Inflammatory macrophage (primary cell): ENCODE measurements at regions not wholly inside any gene's neighbourhood (a gene's known extent, or its start where the extent isn't known, plus 50 kb on each side); places are given as distances from the start of the nearest gene placed in this dataset.

Source experiments
- DNase-seq, 2 donors: peaks; one replicate each; pipeline ENCODE4 v3.0.0-alpha.2; 2020 to 2022

- no peak for DNase-seq
These were observed 56.1 kb downstream of the BTG1 start for GRCh38 chr12:92089559-92089958.

- DNase-seq: peak in 1 of 2 donors; percentile 30
These were observed 56.8 kb downstream of the BTG1 start for GRCh38 chr12:92088805-92089204.

GRCh38 chr12:92085736-92086040 is 60.0 kb downstream of the BTG1 start:
- DNase-seq: no peak

GRCh38 chr12:92085040-92085735 is 60.5 kb downstream of the BTG1 start:
- DNase-seq: no peak

GRCh38 chr12:92080911-92081285 is 64.7 kb downstream of the BTG1 start:
- DNase-seq: no peak

GRCh38 chr12:92079054-92079385 is 66.6 kb downstream of the BTG1 start:
- DNase-seq: no peak

- DNase-seq: peak; percentile 16 to 34
These were observed 67.2 kb downstream of the BTG1 start for GRCh38 chr12:92078167-92079053.

GRCh38 chr12:92077530-92077929 is 68.1 kb downstream of the BTG1 start:
- DNase-seq: no peak

- DNase-seq: no peak
These were observed 69.5 kb downstream of the BTG1 start for GRCh38 chr12:92076101-92076500.

- no peak for DNase-seq
These were observed 70.2 kb downstream of the BTG1 start for GRCh38 chr12:92075425-92075914.

GRCh38 chr12:92074889-92075288 is 70.8 kb downstream of the BTG1 start:
- no peak for DNase-seq

- no peak for DNase-seq
These were observed 72.6 kb downstream of the BTG1 start for GRCh38 chr12:92073094-92073493.

- DNase-seq: no peak
These were observed 73.5 kb downstream of the BTG1 start for GRCh38 chr12:92072112-92072511.

- peak; percentile 91 to 95 for DNase-seq
These were observed 74.7 kb downstream of the BTG1 start for GRCh38 chr12:92070864-92071445.

- DNase-seq: no peak
These were observed 75.4 kb downstream of the BTG1 start for GRCh38 chr12:92070054-92070863.

- DNase-seq: peak in 1 of 2 donors; percentile 35
These were observed 77.2 kb downstream of the BTG1 start for GRCh38 chr12:92068459-92068858.

- peak; percentile 69 to 85 for DNase-seq
These were observed 80.0 kb downstream of the BTG1 start for GRCh38 chr12:92065639-92066038.

- DNase-seq: no peak
These were observed 80.6 kb downstream of the BTG1 start for GRCh38 chr12:92065018-92065499.

GRCh38 chr12:92064422-92064821 is 81.2 kb downstream of the BTG1 start:
- DNase-seq: no peak

- DNase-seq: no peak
These were observed 82.0 kb downstream of the BTG1 start for GRCh38 chr12:92063641-92064040.

GRCh38 chr12:92062539-92063493 is 82.8 kb downstream of the BTG1 start:
- DNase-seq: no peak

GRCh38 chr12:92061061-92061460 is 84.6 kb downstream of the BTG1 start:
- DNase-seq: no peak
